Gastroesophageal sphincter (tissue), 3 donors: ENCODE measurements at regions not wholly inside any gene's neighbourhood (a gene's known extent, or its start where the extent isn't known, plus 50 kb on each side); places are given as distances from the start of the nearest gene placed in this dataset.

Experiments used
- CTCF ChIP-seq, 4 experiments: fragments of 200-600 bp in 2 of 4; fragments of 450-650 bp in 2 of 4; sonication (generic) in 1 of 4; IDR thresholded peaks; one replicate each; pipeline ENCODE4 v1.5.1; 2017 to 2019; ENCODE audit warnings: antibody characterized with exemption in 4 of 4, mild to moderate bottlenecking in 2 of 4, moderate library complexity in 2 of 4
- EP300 ChIP-seq: sonication (generic); formaldehyde crosslinking; IDR thresholded peaks from one replicate; pipeline ENCODE4 v1.6.1; 2017; ENCODE audit warnings: antibody characterized with exemption, mild to moderate bottlenecking

GRCh38 chrX:110989869-110990268 is 106.1 kb upstream of the PAK3 start:
- TF ChIP-seq CTCF (IDR thresholded peaks at IDR 0.05) (no peak), EP300 (no peak)
